ENCODE measurements at regions not wholly inside any gene's neighbourhood (a gene's known extent, or its start where the extent isn't known, plus 50 kb on each side); places are given as distances from the start of the nearest gene placed in this dataset.

- TF ChIP-seq, protein P1, sequence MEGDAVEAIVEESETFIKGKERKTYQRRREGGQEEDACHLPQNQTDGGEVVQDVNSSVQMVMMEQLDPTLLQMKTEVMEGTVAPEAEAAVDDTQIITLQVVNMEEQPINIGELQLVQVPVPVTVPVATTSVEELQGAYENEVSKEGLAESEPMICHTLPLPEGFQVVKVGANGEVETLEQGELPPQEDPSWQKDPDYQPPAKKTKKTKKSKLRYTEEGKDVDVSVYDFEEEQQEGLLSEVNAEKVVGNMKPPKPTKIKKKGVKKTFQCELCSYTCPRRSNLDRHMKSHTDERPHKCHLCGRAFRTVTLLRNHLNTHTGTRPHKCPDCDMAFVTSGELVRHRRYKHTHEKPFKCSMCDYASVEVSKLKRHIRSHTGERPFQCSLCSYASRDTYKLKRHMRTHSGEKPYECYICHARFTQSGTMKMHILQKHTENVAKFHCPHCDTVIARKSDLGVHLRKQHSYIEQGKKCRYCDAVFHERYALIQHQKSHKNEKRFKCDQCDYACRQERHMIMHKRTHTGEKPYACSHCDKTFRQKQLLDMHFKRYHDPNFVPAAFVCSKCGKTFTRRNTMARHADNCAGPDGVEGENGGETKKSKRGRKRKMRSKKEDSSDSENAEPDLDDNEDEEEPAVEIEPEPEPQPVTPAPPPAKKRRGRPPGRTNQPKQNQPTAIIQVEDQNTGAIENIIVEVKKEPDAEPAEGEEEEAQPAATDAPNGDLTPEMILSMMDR (conservative IDR thresholded peaks at IDR 0.05; ENCODE audit: low read depth, low read length), result no peak
- no peak for TF ChIP-seq EZH2 (IDR thresholded peaks at IDR 0.05; ENCODE audit: borderline replicate concordance, low read depth, low read length, poor library complexity, severe bottlenecking)
Measured at GRCh38 chr22:34045311-34045710, 125.0 kb upstream of the LARGE1 start.

Measured in A673 (cell line).